ENCODE measurements at regions not wholly inside any gene's neighbourhood (a gene's known extent, or its start where the extent isn't known, plus 50 kb on each side); places are given as distances from the start of the nearest gene placed in this dataset.

- TF ChIP-seq CTCF (IDR thresholded peaks at IDR 0.05; ENCODE audit: low read length), result no peak
- TF ChIP-seq EZH2 (optimal IDR thresholded peaks at IDR 0.05; ENCODE audit: low read depth, low read length), result no peak
Observed at GRCh38 chr6:168863467-168863866, 390.2 kb downstream of the THBS2 start.
